HEK293T (cell line): ENCODE measurements at regions not wholly inside any gene's neighbourhood (a gene's known extent, or its start where the extent isn't known, plus 50 kb on each side); places are given as distances from the start of the nearest gene placed in this dataset.

Source experiments
- ARNT ChIP-seq: fragments of 450-650 bp; IDR thresholded peaks from 2 replicates; pipeline ENCODE4 v1.6.1; 2017; ENCODE audit warnings: mild to moderate bottlenecking
- BHLHE40 ChIP-seq: fragments of 450-650 bp; IDR thresholded peaks from 2 replicates; pipeline ENCODE4 v1.6.1; 2016; ENCODE audit warnings: mild to moderate bottlenecking, moderate library complexity, borderline replicate concordance
- CTBP1 ChIP-seq: fragments of 450-650 bp; IDR thresholded peaks from 2 replicates; pipeline ENCODE4 v1.6.1; 2016; ENCODE audit warnings: borderline replicate concordance
- ELF4 ChIP-seq: fragments of 450-650 bp; IDR thresholded peaks from 2 replicates; pipeline ENCODE4 v1.6.1; 2017; ENCODE audit warnings: antibody characterized with exemption
- FOXK2 ChIP-seq: fragments of 450-650 bp; IDR thresholded peaks from 2 replicates; pipeline ENCODE4 v1.6.1; 2016; ENCODE audit warnings: mild to moderate bottlenecking
- FOXM1 ChIP-seq: fragments of 450-650 bp; IDR thresholded peaks from 2 replicates; pipeline ENCODE4 v1.6.1; 2017; ENCODE audit warnings: mild to moderate bottlenecking, borderline replicate concordance
- HDGF ChIP-seq: fragments of 450-650 bp; IDR thresholded peaks from 2 replicates; pipeline ENCODE4 v1.6.1; 2017; ENCODE audit warnings: antibody characterized with exemption, borderline replicate concordance
- L3MBTL2 ChIP-seq: fragments of 450-650 bp; conservative IDR thresholded peaks from 2 replicates; pipeline ENCODE4 v1.6.1; 2016; ENCODE audit warnings: mild to moderate bottlenecking
- NFRKB ChIP-seq: fragments of 450-650 bp; IDR thresholded peaks from 2 replicates; pipeline ENCODE4 v1.6.1; 2016; ENCODE audit warnings: mild to moderate bottlenecking, moderate library complexity
- SP1 ChIP-seq: fragments of 450-650 bp; IDR thresholded peaks from 2 replicates; pipeline ENCODE4 v1.6.1; 2017
- ZNF384 ChIP-seq: fragments of 450-650 bp; IDR thresholded peaks from 2 replicates; pipeline ENCODE4 v1.6.1; 2016

GRCh38 chr12:94781835-94782234 lies 131.5 kb upstream of the TMCC3 start:
- TF ChIP-seq BHLHE40, result no peak
- TF ChIP-seq ELF4, result no peak
- no peak for TF ChIP-seq NFRKB
- TF ChIP-seq L3MBTL2, result no peak
- TF ChIP-seq CTBP1, result no peak
- TF ChIP-seq FOXK2, result no peak
- no peak for TF ChIP-seq SP1
- TF ChIP-seq ZNF384, result no peak
- TF ChIP-seq ARNT, result no peak
- no peak for TF ChIP-seq HDGF
- TF ChIP-seq FOXM1, result no peak
